Skeletal muscle satellite cell (primary cell): ENCODE measurements at regions not wholly inside any gene's neighbourhood (a gene's known extent, or its start where the extent isn't known, plus 50 kb on each side); places are given as distances from the start of the nearest gene placed in this dataset.
"Not testable (repeated sequence)": the region's sequence is repeated elsewhere in the genome, so short reads cannot be mapped to it uniquely, and the experiment has no call there.

Experiments
- H3K27me3 ChIP-seq: 2 replicates; pipeline ENCODE4 v1.7.0; 2013; ENCODE audit warnings: low read length; ENCODE audit not compliant: control insufficient read depth, insufficient read depth
- H3K36me3 ChIP-seq: 2 replicates; pipeline ENCODE4 v1.7.0; 2013; ENCODE audit warnings: mild to moderate bottlenecking, control low read depth, low read length; ENCODE audit not compliant: insufficient read depth
- H3K4me1 ChIP-seq: 2 replicates; pipeline ENCODE4 v1.7.0; 2013; ENCODE audit warnings: low read length; ENCODE audit not compliant: control insufficient read depth, insufficient read depth
- H3K4me2 ChIP-seq: 2 replicates; pipeline ENCODE4 v1.7.0; 2013; ENCODE audit warnings: mild to moderate bottlenecking, low read length
- H3K4me3 ChIP-seq: 2 replicates; pipeline ENCODE4 v1.7.0; 2013; ENCODE audit warnings: low read length
- H3K9ac ChIP-seq: 2 replicates; pipeline ENCODE4 v1.7.0; 2013; ENCODE audit warnings: mild to moderate bottlenecking, low read depth, low read length, moderate library complexity
- H3K9me3 ChIP-seq: replicated peaks from 2 replicates; pipeline ENCODE4 v1.7.0; 2013; ENCODE audit warnings: mild to moderate bottlenecking, control low read depth, low read length

- Histone ChIP-seq H3K4me3 (no peak overlapping the region), H3K36me3 (no peaks in the 10 kb centered on the region), H3K4me1 (no peaks in the 10 kb centered on the region), H3K27me3 (no peaks in the 10 kb centered on the region), H3K9ac (no peak overlapping the region), H3K9me3 (no peaks in the 10 kb centered on the region), H3K4me2 (no peak overlapping the region)
Measured at GRCh38 chr1:101399222-101399621, 162.4 kb downstream of the S1PR1 start.

- no peak overlapping the region for H3K4me2 ChIP-seq
- no peaks in the 10 kb centered on the region for H3K36me3 ChIP-seq
- no peaks in the 10 kb centered on the region for H3K4me1 ChIP-seq
- H3K4me3 ChIP-seq: no peak overlapping the region
- H3K9me3 ChIP-seq: no peaks in the 10 kb centered on the region
- H3K9ac ChIP-seq: no peak overlapping the region
- H3K27me3 ChIP-seq: no peaks in the 10 kb centered on the region
Measured at GRCh38 chr1:101406271-101406670, 169.5 kb downstream of the S1PR1 start.

- no peak overlapping the region for H3K4me3 ChIP-seq
- no peaks in the 10 kb centered on the region for H3K36me3 ChIP-seq
- H3K4me1 ChIP-seq: no peaks in the 10 kb centered on the region
- H3K4me2 ChIP-seq: no peak overlapping the region
- H3K9me3 ChIP-seq: no peaks in the 10 kb centered on the region
- no peaks in the 10 kb centered on the region for H3K27me3 ChIP-seq
- no peak overlapping the region for H3K9ac ChIP-seq
Measured at GRCh38 chr1:101406681-101407080, 169.9 kb downstream of the S1PR1 start.

GRCh38 chr1:101407505-101408211, 170.8 kb downstream of the S1PR1 start:
- H3K4me1 ChIP-seq: no peaks in the 10 kb centered on the region
- H3K4me3 ChIP-seq: no peak overlapping the region
- no peaks in the 10 kb centered on the region for H3K27me3 ChIP-seq
- H3K4me2 ChIP-seq: no peak overlapping the region
- no peak overlapping the region for H3K9ac ChIP-seq
- no peaks in the 10 kb centered on the region for H3K9me3 ChIP-seq
- no peaks in the 10 kb centered on the region for H3K36me3 ChIP-seq

DNA sequence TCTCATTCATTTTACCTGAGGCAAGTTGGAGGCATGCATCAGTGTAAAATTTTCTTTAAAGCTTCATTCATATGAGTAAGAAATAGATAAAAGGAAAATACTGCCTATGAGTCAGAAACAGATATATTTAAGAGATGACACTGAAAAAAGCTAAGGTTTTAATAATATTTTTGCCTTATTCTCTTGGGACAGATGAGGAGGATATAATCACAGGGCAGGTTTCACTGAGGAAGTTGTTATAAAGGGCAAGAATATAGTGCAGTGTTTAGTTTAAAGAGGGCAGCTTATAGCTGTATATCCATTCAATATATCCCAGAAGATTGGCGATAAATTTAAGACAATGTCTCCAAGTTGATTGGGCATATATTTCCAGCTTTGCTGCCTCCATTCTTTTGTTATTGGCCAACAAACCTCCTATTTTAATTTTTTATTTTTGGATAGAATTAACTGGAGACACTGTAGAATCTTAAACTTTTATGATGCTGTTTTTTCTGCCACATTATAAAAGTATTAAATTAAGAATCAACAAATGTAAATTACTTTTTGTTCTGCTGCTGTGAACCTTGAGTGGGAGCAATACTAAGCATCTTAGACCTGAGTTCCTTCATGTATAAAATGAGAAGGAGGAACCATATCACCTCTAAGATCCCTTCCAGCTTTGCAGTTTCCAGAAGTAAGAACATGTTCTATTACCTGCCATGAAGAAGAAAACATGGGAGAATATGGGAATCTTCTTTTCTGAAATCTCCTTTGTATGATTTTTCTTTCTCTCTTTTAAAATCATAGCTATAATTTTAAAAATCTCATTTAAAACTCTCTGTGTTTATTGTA, 171.6 kb downstream of the S1PR1 start:
- H3K4me1 ChIP-seq: no peaks in the 10 kb centered on the region
- no peak overlapping the region for H3K4me2 ChIP-seq
- no peak overlapping the region for H3K4me3 ChIP-seq
- no peak overlapping the region for H3K9ac ChIP-seq
- H3K36me3 ChIP-seq: no peaks in the 10 kb centered on the region
- H3K9me3 ChIP-seq: no peaks in the 10 kb centered on the region
- no peaks in the 10 kb centered on the region for H3K27me3 ChIP-seq

DNA sequence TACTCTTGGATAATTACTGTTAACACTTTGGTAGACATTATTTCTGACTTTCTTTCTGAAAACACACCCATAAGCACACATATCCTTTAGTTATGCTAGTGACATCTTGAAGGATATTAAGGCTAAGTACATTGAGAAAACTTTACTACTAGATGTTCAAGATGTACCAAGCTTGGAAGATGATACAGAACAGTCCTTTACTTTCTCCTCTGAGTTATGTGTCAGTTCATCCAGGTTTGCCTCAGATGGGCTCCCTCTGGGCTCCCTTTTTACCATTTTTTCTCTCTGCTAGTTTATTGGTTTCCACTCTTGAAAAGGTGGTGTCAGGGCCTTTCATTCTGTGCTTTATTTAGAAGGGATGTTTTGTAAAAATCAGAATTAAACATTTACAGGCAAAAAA, 172.3 kb downstream of the S1PR1 start:
- Histone ChIP-seq H3K4me3 (no peak overlapping the region), H3K36me3 (no peaks in the 10 kb centered on the region), H3K27me3 (no peaks in the 10 kb centered on the region), H3K4me1 (no peaks in the 10 kb centered on the region), H3K9me3 (no peaks in the 10 kb centered on the region), H3K9ac (no peak overlapping the region), H3K4me2 (no peak overlapping the region)

GRCh38 chr1:101410048-101410878, 173.4 kb downstream of the S1PR1 start:
- Histone ChIP-seq H3K36me3 (no peaks in the 10 kb centered on the region), H3K9me3 (no peaks in the 10 kb centered on the region), H3K27me3 (no peaks in the 10 kb centered on the region), H3K4me1 (no peaks in the 10 kb centered on the region), H3K4me3 (no peak overlapping the region), H3K9ac (no peak overlapping the region), H3K4me2 (no peak overlapping the region)

DNA sequence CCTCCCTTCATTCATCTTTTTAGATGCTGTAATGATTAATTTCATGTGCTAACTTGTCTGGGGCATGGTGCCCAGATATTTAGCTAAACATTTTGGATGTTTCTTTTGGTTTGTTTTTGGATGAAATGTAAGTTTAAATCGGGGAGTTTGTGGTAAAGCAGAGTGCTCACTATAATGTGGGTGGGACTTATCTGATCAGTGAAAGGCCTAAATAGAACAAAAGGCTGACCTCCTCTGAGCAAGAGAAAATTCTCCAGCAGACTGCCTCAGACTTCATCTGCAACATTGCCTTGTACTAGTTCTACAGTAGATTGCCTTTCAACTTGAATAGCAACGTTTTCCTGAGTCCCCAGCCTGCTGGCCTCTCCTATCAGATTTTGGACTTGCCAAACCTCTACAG, 183.6 kb downstream of the S1PR1 start:
- H3K9me3 ChIP-seq: no peaks in the 10 kb centered on the region
- peaks cover 2% of the 10 kb centered on the region for H3K27me3 ChIP-seq
- no peak overlapping the region for H3K9ac ChIP-seq
- H3K4me2 ChIP-seq: no peak overlapping the region
- H3K4me1 ChIP-seq: no peaks in the 10 kb centered on the region
- H3K36me3 ChIP-seq: no peaks in the 10 kb centered on the region
- H3K4me3 ChIP-seq: no peak overlapping the region

- not testable (repeated sequence) for H3K9ac ChIP-seq, H3K9me3 ChIP-seq, H3K4me1 ChIP-seq, H3K27me3 ChIP-seq, H3K4me3 ChIP-seq, H3K4me2 ChIP-seq, H3K36me3 ChIP-seq
Measured at GRCh38 chr1:101428083-101428482, 191.3 kb downstream of the S1PR1 start.

DNA sequence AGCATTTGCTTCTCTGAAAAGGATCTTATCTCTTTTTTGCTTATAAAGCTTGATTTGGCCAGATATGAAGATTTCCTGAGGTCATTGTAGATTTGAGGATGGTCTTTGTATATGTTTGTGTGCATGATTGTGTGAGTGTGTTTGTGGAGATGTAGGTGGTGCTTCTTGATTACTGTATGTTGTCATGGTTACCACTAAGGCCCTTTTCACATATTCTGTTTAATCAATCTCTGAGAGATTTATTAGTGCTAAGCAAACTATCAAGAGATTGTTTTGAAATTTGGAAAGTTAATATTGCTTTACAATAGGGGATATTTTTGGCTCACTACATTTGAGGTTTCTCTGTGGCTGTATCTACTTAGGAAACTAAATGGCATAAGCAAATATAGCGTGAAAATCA, 191.7 kb downstream of the S1PR1 start:
- H3K27me3 ChIP-seq: peaks cover 2% of the 10 kb centered on the region
- no peak overlapping the region for H3K9ac ChIP-seq
- H3K9me3 ChIP-seq: no peaks in the 10 kb centered on the region

GRCh38 chr1:101431956-101432510, 195.2 kb downstream of the S1PR1 start:
- H3K9me3 ChIP-seq: no peaks in the 10 kb centered on the region
- no peak overlapping the region for H3K4me2 ChIP-seq
- no peak overlapping the region for H3K9ac ChIP-seq
- peaks cover 13% of the 10 kb centered on the region for H3K27me3 ChIP-seq
- no peaks in the 10 kb centered on the region for H3K36me3 ChIP-seq
- no peak overlapping the region for H3K4me3 ChIP-seq
- no peaks in the 10 kb centered on the region for H3K4me1 ChIP-seq

More for the DNA sequence above, 191.7 kb downstream of the S1PR1 start:
- no peak overlapping the region for H3K4me3 ChIP-seq
- no peaks in the 10 kb centered on the region for H3K4me1 ChIP-seq
- no peaks in the 10 kb centered on the region for H3K36me3 ChIP-seq
- H3K4me2 ChIP-seq: no peak overlapping the region
